B cell (primary cell): ENCODE measurements at regions not wholly inside any gene's neighbourhood (a gene's known extent, or its start where the extent isn't known, plus 50 kb on each side); places are given as distances from the start of the nearest gene placed in this dataset. TPM values are rescaled to one million over a fixed set of nuclear protein-coding genes. Genes with fewer than 3 reads are reported as not detected.

ENCODE experiments used
- ATAC-seq: fragments of 200-7000 bp; cut with Tn5 transposase; one replicate; pipeline ENCODE4 v1.10.0; 2021; ENCODE audit warnings: low read depth, mild to moderate bottlenecking, moderate number of reproducible peaks, moderate library complexity
- CTCF ChIA-PET: fragments of 350-600 bp; sonication (Branson Sonifier 250); formaldehyde crosslinking; loops from one replicate; lab custom pipeline; 2021; ENCODE audit warnings: antibody characterized with exemption, inconsistent platforms; lab: Charles Lee
- POLR2A ChIA-PET: fragments of 350-600 bp; sonication (Branson Sonifier 250); formaldehyde crosslinking; loops from one replicate; lab custom pipeline; 2021; ENCODE audit warnings: antibody characterized with exemption; lab: Charles Lee
- DNase-seq: peaks from one replicate; pipeline ENCODE4 v3.0.0; 2013
- H2AFZ ChIP-seq: 2 replicates; pipeline ENCODE4 v1.6.1; 2012; ENCODE audit warnings: mild to moderate bottlenecking, low read depth, low read length; ENCODE audit not compliant: insufficient read depth, poor library complexity, severe bottlenecking
- H3K27ac ChIP-seq, 2 donors: 1 replicate in 1 of 2; 2 replicates in 1 of 2; pipeline ENCODE4 v1.5.1; 2012 to 2013; ENCODE audit warnings: low read length in 2 of 2, mild to moderate bottlenecking in 2 of 2, moderate library complexity in 1 of 2
- H3K27me3 ChIP-seq, 4 experiments: fragments of 200-600 bp in 1 of 4; sonication (generic) in 1 of 4; replicated peaks in 1 of 4; 1 replicate in 2 of 4; 2 replicates in 2 of 4; pipeline versions ENCODE4 v1.6.1 to v1.7.0; 2013 to 2016; ENCODE audit warnings: low read length in 3 of 4, mild to moderate bottlenecking in 2 of 4, mixed read lengths in 1 of 4, moderate library complexity in 1 of 4; ENCODE audit not compliant: insufficient read depth in 4 of 4, control insufficient read depth in 3 of 4; ENCODE audit errors: control extremely low read depth in 1 of 4
- H3K36me3 ChIP-seq, 2 experiments: replicated peaks in 1 of 2; 1 replicate in 1 of 2; 2 replicates in 1 of 2; pipeline versions ENCODE4 v1.6.1 to v1.7.1; 2013; ENCODE audit warnings: low read length in 1 of 2; ENCODE audit not compliant: insufficient read depth in 2 of 2, control insufficient read depth in 1 of 2; ENCODE audit errors: control extremely low read depth in 1 of 2, extremely low read depth in 1 of 2
- H3K4me1 ChIP-seq, 2 donors: fragments of 200-600 bp in 1 of 2; sonication (generic) in 1 of 2; 1 replicate in 1 of 2; 2 replicates in 1 of 2; pipeline versions ENCODE4 v1.5.1 to v1.6.1; 2013 to 2017; ENCODE audit warnings: low read length in 2 of 2; ENCODE audit not compliant: control insufficient read depth in 2 of 2, insufficient read depth in 2 of 2
- H3K4me2 ChIP-seq: replicated peaks from 2 replicates; pipeline ENCODE3; 2012; ENCODE audit warnings: mild to moderate bottlenecking, low read depth, low read length; ENCODE audit not compliant: poor library complexity, severe bottlenecking
- H3K4me3 ChIP-seq, 5 experiments: fragments of 200-600 bp in 1 of 5; sonication (generic) in 1 of 5; 1 replicate in 3 of 5; 2 replicates in 2 of 5; pipeline versions ENCODE4 v1.5.1 to v1.7.0; 2011 to 2016; ENCODE audit warnings: low read length in 4 of 5, mild to moderate bottlenecking in 4 of 5, low read depth in 2 of 5, control low read depth in 1 of 5, moderate library complexity in 1 of 5; ENCODE audit not compliant: insufficient read depth in 1 of 5; ENCODE audit errors: control extremely low read depth in 1 of 5, extremely low read depth in 1 of 5
- H3K79me2 ChIP-seq: fragments of 200-600 bp; sonication (generic); one replicate; pipeline ENCODE4 v1.6.0; 2016; ENCODE audit warnings: low read length; ENCODE audit not compliant: control insufficient read depth, insufficient read depth
- H3K9ac ChIP-seq: fragments of 200-600 bp; sonication (generic); 2 replicates; pipeline ENCODE4 v1.6.1; 2017; ENCODE audit warnings: mild to moderate bottlenecking, low read length, moderate library complexity
- H3K9me3 ChIP-seq, 3 donors: one replicate each; pipeline versions ENCODE4 v1.6.1 to v1.7.1; 2013; ENCODE audit warnings: low read length in 2 of 3; ENCODE audit not compliant: control insufficient read depth in 2 of 3, insufficient read depth in 1 of 3; ENCODE audit errors: control extremely low read depth in 1 of 3
- H4K20me1 ChIP-seq: 2 replicates; pipeline ENCODE4 v1.6.0; 2012; ENCODE audit warnings: mild to moderate bottlenecking, low read length; ENCODE audit not compliant: insufficient read depth, control insufficient read depth, poor library complexity, severe bottlenecking
- H3K27ac Mint-ChIP-seq: one replicate; pipeline ENCODE4 v1.8.0; 2021; ENCODE audit warnings: mixed read lengths
- H3K27me3 Mint-ChIP-seq: one replicate; pipeline ENCODE4 v1.8.0; 2021; ENCODE audit warnings: mixed read lengths
- H3K4me1 Mint-ChIP-seq: one replicate; pipeline ENCODE4 v1.8.0; 2021; ENCODE audit warnings: mixed read lengths
- H3K4me3 Mint-ChIP-seq: one replicate; pipeline ENCODE4 v1.8.0; 2021; ENCODE audit warnings: mixed read lengths
- H3K9me3 Mint-ChIP-seq: one replicate; pipeline ENCODE4 v1.8.0; 2022; ENCODE audit warnings: mixed read lengths; ENCODE audit not compliant: insufficient read depth
- CTCF ChIP-seq: fragments of 200-600 bp; IDR thresholded peaks from one replicate; pipeline ENCODE4 v1.8.0; 2022; ENCODE audit warnings: antibody characterized with exemption, mild to moderate bottlenecking
- EZH2 ChIP-seq: IDR thresholded peaks from 2 replicates; pipeline ENCODE4 v1.6.1; 2012; ENCODE audit warnings: borderline replicate concordance, low read depth, mild to moderate bottlenecking, moderate library complexity, low read length; ENCODE audit not compliant: insufficient read depth, poor library complexity, severe bottlenecking
- WGBS: methylation state at CpG from one replicate; pipeline ENCODE4 v1.1.5; 2013; ENCODE audit warnings: missing lambda C conversion rate; ENCODE audit not compliant: insufficient coverage; 5-methylcytosine and 5-hydroxymethylcytosine counted together
- intact Hi-C: fragments of 100-400 bp; cut with micrococcal nuclease; formaldehyde crosslinking; loops from one replicate; pipeline ENCODE4 v1.10.0; 2022
- small RNA-seq: library from RNA; depleted of rRNA; stranded (forward); fragments of <200 nt; gene quantifications from one replicate; pipeline ENCODE3, GENCODE V24; 2012; ENCODE audit warnings: low replicate concordance, low read depth; ENCODE audit not compliant: insufficient read length

DNA sequence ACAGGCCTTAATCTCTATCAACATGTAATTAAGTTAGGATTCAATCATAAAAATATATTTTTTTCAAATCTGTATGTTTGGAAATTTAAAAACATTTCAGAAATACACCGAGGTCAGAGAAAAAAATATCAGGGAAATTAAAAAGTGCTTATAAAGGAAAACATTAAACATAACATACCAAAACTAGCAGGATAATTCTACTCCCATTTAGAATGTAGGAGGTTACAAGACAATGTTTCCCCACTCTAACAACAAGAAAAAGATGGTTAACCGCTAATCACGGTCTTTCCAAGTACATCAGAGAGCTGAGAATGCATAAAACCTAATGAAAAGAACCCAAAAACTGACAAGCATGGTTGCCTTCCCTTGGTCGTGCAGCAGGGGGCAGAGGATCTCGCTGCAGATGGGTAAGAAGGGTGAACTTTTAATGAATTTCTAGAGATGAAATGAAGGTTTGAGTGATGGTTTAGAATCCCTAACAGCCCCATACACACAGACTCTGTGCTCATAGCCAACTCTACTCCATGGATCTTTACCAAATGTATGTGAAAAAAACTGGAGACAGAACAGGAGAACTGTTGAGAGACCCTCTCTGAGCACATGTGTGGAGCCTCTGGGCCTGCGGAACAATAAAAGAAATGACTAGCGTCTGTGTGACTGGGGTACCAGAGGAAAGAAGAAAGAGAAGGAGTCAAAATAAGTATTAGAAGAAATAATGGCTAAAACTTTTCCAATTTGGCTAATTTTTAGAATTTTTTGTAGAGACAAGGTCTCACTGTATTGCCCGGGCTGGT is 51.3 kb upstream of the LSM14A start:
- Mint-ChIP-seq H3K27ac (no peak overlapping the region), H3K27me3 (peaks cover 15% of the 10 kb centered on the region), H3K4me3 (no peak overlapping the region), H3K4me1 (no peaks in the 10 kb centered on the region), H3K9me3 (no peaks in the 10 kb centered on the region)
- Histone ChIP-seq H3K79me2 (no peaks in the 10 kb centered on the region), H4K20me1 (no peaks in the 10 kb centered on the region), H3K4me3 (no peak overlapping the region), H3K27ac (no peak overlapping the region), H3K4me1 (no peaks in the 10 kb centered on the region), H2AFZ (no peak overlapping the region), H3K9me3 (no peaks in the 10 kb centered on the region), H3K4me2 (no peak overlapping the region), H3K9ac (no peak overlapping the region), H3K36me3 (no peaks in the 10 kb centered on the region), H3K27me3 (peaks cover 0 to 4% (median 0%) of the 10 kb centered on the region in 4 experiments)
- CTCF ChIA-PET: interaction anchor here (1.0 to 5.4 kb wide), 4 partner anchors 16 to 35 kb away, joined by 3 to 68 read pairs (median 3); no protein-coding TSS in a partner anchor
- TF ChIP-seq EZH2: no peak
- peak; percentile 74 for TF ChIP-seq CTCF
- DNase-seq (peak; percentile 55), ATAC-seq (peak; percentile 24)
- intact Hi-C loops: loop anchor here (2.0 kb wide), 1 partner anchor 100 kb away; no protein-coding TSS in a partner anchor
- WGBS: 63% methylated on average over 4 of the region's 8 CpGs
- POLR2A ChIA-PET: no interaction called here

Small RNA genes in the stretch of these regions (small RNA-seq; reads per million reads assigned to genes)
- gene RN7SL150P: not detected
- not detected for gene RPS4XP23
